Testis (tissue), 2 donors: ENCODE measurements at regions not wholly inside any gene's neighbourhood (a gene's known extent, or its start where the extent isn't known, plus 50 kb on each side); places are given as distances from the start of the nearest gene placed in this dataset.

Source experiments
- POLR2A ChIP-seq: fragments of 450-650 bp; IDR thresholded peaks from one replicate; pipeline ENCODE4 v1.6.1; 2017; ENCODE audit warnings: antibody characterized with exemption, mild to moderate bottlenecking, moderate library complexity
- TF ChIP-seq, protein P1 (sequence below), 3 experiments: fragments of 450-650 bp in 2 of 3; fragments of 200-600 bp in 1 of 3; sonication (generic) in 1 of 3; IDR thresholded peaks; one replicate each; pipeline ENCODE4 v1.5.1; 2016 to 2019; ENCODE audit warnings: antibody characterized with exemption in 3 of 3, mild to moderate bottlenecking in 2 of 3, moderate library complexity in 1 of 3

DNA sequence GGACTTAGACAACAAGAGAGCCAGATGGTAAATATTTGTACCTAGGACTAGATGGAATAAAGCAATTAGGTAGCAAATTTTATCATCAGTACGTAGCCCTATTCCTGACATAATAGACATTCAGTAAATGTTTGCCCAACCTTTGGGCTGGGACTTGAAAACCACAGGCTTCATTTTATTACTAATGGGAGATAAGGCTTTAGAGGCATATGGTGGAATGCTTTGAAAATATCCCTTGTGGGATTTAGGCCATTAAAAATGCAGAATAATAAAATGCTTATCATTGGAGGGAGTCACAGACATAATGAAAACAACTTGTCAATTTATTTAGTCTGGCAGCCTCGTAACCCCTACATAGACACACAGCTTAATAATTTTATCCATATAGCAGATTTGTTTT is 296.1 kb upstream of the SPAG17 start:
- TF ChIP-seq, protein P1, sequence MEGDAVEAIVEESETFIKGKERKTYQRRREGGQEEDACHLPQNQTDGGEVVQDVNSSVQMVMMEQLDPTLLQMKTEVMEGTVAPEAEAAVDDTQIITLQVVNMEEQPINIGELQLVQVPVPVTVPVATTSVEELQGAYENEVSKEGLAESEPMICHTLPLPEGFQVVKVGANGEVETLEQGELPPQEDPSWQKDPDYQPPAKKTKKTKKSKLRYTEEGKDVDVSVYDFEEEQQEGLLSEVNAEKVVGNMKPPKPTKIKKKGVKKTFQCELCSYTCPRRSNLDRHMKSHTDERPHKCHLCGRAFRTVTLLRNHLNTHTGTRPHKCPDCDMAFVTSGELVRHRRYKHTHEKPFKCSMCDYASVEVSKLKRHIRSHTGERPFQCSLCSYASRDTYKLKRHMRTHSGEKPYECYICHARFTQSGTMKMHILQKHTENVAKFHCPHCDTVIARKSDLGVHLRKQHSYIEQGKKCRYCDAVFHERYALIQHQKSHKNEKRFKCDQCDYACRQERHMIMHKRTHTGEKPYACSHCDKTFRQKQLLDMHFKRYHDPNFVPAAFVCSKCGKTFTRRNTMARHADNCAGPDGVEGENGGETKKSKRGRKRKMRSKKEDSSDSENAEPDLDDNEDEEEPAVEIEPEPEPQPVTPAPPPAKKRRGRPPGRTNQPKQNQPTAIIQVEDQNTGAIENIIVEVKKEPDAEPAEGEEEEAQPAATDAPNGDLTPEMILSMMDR (IDR thresholded peaks at IDR 0.05), result no peak
- TF ChIP-seq POLR2A, result no peak
